ENCODE measurements at regions not wholly inside any gene's neighbourhood (a gene's known extent, or its start where the extent isn't known, plus 50 kb on each side); places are given as distances from the start of the nearest gene placed in this dataset.

- no peak for FAIRE-seq
- DNase-seq (ENCODE audit: insufficient read length, low spot score): no peak
- no peak for TF ChIP-seq CTCF (IDR thresholded peaks at IDR 0.05; ENCODE audit: insufficient read depth, missing control alignments)
Observed at GRCh38 chr4:36446275-36446674, 164.9 kb downstream of the DTHD1 start.

- TF ChIP-seq CTCF (IDR thresholded peaks at IDR 0.05; ENCODE audit: insufficient read depth, missing control alignments): no peak
- no peak for DNase-seq (ENCODE audit: insufficient read length, low spot score)
- no peak for FAIRE-seq
Observed at GRCh38 chr4:36461344-36461743, 179.9 kb downstream of the DTHD1 start.

GRCh38 chr4:36467670-36468069 is 186.3 kb downstream of the DTHD1 start:
- no peak for DNase-seq (ENCODE audit: insufficient read length, low spot score)
- FAIRE-seq: no peak
- TF ChIP-seq CTCF (IDR thresholded peaks at IDR 0.05; ENCODE audit: insufficient read depth, missing control alignments): no peak

GRCh38 chr4:36471903-36472302 is 190.5 kb downstream of the DTHD1 start:
- no peak for DNase-seq (ENCODE audit: insufficient read length, low spot score)
- no peak for FAIRE-seq
- no peak for TF ChIP-seq CTCF (IDR thresholded peaks at IDR 0.05; ENCODE audit: insufficient read depth, missing control alignments)

GRCh38 chr4:36476135-36476534 is 194.7 kb downstream of the DTHD1 start:
- DNase-seq (ENCODE audit: insufficient read length, low spot score) (no peak), FAIRE-seq (no peak)
- TF ChIP-seq CTCF (IDR thresholded peaks at IDR 0.05; ENCODE audit: insufficient read depth, missing control alignments): no peak

GRCh38 chr4:36477861-36478260 is 196.4 kb downstream of the DTHD1 start:
- no peak for TF ChIP-seq CTCF (IDR thresholded peaks at IDR 0.05; ENCODE audit: insufficient read depth, missing control alignments)
- no peak for FAIRE-seq

GRCh38 chr4:36485885-36486284 is 204.5 kb downstream of the DTHD1 start:
- DNase-seq (ENCODE audit: insufficient read length, low spot score): no peak
- TF ChIP-seq CTCF (IDR thresholded peaks at IDR 0.05; ENCODE audit: insufficient read depth, missing control alignments): no peak
- no peak for FAIRE-seq

More at GRCh38 chr4:36477861-36478260, 196.4 kb downstream of the DTHD1 start:
- DNase-seq (ENCODE audit: insufficient read length, low spot score): no peak

All from D721Med (cell line).